GM19025 (cell line): ENCODE measurements at regions not wholly inside any gene's neighbourhood (a gene's known extent, or its start where the extent isn't known, plus 50 kb on each side); places are given as distances from the start of the nearest gene placed in this dataset.

Source experiments
- ATAC-seq: cut with Tn5 transposase; IDR thresholded peaks from one replicate; pipeline ENCODE4 v1.9.1; 2021; ENCODE audit warnings: mild to moderate bottlenecking, low read depth, moderate library complexity; ENCODE audit not compliant: unreplicated experiment

DNA sequence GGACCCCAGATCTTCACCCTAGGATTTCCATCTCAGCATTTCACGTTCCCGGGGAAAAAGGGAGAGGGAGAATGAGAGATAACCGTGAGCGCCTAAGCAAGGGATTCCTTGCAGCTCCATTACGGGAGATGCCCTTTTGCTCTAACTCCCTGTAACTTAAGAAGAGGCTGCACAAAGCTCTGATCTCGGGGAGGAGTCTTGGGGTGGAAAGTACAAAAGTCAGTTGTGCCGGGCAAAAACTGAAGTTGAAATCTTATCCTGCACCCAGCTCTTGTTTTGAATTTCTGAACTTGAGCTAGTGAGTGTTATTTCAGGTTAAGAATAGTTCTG lies 256.4 kb upstream of the SOX21 start:
- ATAC-seq: no peak

DNA sequence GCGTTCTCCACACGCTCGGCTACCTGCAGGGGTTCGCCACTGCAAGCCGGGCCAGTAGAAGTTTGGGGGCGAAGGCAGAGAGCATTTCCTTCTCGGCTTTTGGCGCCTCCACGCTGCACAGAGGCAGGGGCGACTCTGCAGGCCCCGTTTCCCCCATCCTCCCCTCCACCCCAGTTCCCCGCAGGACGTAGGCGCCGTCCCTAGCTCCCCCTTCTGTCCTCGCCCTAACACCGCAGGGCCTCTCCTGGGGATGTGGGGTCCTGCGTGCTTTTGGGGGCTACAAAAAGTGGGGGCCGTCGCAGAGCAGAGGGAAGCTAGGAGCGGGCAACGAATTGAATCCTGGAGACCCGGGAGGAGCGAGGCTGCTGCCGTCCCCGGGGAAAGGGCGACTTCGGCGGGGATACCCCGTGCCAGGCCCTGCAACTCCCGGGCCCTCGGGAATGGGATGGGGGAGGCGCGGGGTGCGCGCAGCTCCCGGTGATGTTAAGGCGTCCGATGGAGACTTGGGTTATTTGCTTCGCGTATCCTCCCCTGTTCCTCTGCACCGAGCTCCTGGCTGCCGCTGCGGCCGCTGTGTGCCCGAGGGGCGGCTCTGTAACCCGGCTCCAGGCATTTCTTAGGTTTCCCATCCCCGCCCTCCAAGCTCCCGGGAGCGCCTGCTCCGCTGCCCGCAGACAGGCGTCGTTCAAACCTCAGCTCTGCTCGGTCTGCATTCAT lies 255.9 kb upstream of the SOX21 start:
- ATAC-seq: no peak

DNA sequence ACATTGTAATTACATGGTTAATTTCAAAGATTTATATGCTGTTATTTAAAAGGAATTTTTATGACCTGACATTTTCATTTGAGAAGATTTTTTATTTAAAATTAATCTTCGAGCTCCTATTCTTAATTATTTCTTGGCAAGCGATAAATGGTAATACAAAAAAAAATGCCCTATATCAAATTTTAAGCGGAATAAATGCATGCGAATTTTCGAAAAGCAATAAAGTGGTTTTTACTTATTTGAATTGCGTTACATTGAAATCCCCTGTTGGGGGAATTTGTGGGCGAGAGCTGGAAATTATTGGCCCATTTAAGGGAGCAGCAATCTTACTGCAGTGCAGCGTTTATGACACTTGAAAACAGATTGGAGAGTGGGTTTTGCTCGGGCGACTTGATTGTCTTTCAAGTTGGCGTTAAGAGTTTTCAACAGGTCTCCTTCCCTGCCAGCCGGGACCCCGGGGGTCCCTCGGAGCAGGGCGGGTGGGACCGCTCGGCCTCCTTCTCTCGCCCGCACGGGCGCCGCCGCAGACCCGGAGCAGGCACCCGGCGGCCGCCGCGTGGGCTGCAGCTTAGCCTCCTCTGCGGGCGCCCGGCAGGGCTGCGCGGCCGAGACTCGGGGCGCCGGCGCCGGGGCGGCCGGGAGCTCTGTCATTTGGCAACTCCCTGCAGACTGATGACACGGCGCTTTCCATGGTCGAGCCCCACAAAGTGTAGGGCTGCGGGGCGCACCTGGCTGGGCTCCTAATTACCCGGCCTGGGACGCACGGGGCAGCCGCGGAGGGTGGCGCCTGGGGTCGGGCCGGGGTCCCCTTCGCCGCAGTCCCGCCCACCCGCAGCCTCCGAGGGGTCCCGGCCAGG lies 255.1 kb upstream of the SOX21 start:
- no peak for ATAC-seq

DNA sequence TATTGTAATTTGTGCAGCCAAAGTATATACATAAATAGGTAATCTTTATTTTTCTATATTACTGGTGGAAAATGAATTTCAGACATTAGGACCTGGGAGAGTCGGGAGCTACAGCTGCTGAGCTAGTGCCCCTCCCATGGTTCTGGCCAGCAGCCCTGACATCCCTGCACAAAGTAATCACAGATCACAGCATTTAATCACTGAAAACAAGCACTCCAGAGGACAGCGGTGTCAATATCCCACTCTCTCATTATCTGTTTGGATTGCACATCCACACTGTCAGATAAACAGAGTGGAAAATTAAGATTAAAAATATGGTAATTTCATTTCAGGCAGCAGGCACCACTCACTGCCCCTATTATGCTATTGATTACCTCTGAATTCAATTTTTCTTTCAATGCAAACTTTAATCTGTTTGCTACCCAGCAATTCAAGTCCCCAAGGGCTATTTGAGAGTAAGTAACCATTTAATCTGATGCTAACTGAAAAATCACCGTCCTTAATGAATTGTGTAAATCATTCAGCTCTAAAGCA lies 254.1 kb upstream of the SOX21 start:
- ATAC-seq: no peak

DNA sequence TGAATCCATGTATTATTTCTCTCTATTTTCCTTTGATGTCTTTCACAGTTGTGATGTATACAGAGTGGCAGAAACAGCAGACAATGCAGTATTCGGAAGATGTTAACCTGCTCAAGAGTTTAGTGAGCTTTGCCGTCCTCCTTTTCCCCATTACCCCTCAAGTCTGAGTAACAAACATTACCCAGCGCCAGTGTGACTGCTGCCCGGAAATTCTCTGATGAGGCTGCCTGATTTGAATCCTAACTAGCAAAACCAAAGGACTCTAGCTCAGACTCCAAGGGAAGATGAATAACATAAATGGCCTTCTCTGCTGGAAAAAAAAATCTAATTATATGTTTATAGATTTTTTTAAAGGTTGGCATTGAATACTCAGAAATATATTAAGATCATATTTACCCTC lies 247.3 kb upstream of the SOX21 start:
- no peak for ATAC-seq

DNA sequence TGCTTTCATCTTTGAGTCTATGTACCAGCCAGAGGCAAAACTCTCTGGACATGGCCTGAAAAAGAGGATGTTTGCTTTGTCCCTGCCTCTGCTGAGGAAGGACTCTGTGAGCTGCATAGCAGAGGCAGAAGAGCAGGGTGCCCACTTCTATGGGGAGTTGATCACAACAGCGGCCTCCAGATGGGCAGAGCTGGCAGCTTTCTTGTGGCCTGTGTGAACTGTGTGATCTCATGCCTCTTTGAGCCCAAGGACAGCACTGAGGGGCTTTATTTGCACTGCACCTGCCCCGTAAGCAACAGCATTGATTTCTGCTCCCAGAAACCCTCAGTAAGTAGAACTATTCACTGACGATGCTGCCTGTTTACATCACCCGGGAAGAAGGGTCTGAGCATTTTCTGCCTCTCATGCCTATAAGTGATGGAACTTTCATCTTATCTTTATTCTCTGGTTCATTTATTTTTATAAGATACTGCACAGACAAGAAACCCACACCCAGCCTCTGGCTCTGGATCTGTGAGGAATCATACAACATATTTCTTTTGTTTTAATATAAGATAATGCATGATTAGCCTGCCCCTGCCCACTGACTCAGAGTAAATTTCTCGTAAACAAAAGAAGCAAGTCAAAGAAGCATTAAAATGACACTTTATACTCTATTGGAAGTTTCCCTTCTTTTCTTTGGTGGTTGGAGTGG lies 244.2 kb upstream of the SOX21 start:
- ATAC-seq: no peak

DNA sequence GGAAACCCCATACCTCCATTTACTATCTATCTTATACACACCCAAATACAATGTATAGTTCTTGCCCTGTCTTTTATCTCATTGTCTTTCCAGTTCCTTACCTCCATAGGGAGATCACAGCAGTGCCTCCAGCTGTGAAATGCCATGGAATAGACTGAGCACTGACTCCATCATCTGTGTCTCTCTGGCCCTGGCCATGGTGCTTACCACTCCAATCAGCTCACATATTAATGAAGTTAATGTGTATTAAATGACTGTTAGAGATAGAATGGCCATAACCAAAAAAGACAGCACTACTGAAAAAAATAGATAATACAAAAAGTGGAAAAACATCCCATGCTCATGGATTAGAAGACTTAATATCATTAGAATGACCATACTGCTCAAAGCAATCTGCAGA lies 240.4 kb upstream of the SOX21 start:
- no peak for ATAC-seq

DNA sequence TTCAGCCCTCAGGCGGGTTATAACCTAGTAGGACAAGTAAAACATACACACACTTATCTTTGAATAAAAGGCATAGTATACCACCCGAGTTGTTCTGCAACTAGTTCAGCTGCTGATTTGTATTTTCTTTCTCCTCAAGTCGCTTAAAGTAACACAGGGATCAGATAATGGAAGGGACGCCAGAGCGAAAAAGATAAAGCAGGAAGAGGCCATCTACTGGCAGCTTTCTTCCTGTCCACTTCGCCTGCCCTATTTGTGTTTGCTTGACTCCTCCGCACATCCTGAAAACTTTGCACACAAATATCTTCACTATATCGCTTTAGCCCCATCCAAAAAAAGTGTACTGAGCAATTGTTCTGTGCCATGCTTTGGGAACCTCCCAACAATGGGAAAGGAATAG lies 238.0 kb upstream of the SOX21 start:
- no peak for ATAC-seq

DNA sequence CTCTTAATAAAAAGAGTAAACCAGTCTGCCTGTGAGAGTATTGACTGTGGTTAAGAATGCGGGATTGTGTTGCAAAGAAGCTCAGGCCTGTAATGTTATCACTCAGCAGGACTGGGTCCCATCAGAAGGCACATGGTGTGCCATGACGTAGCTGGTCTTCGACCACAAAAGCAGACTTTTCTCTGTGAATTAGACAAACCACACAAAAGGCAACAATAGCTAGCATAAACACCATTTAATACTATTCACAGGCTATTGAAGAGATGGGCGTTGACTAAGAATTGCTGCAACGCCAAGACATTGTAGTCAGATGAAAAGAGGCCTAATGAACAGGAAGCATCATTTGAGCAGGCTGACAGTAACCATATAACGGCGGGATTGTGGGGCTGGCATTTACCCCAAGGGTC lies 235.6 kb upstream of the SOX21 start:
- ATAC-seq: no peak

DNA sequence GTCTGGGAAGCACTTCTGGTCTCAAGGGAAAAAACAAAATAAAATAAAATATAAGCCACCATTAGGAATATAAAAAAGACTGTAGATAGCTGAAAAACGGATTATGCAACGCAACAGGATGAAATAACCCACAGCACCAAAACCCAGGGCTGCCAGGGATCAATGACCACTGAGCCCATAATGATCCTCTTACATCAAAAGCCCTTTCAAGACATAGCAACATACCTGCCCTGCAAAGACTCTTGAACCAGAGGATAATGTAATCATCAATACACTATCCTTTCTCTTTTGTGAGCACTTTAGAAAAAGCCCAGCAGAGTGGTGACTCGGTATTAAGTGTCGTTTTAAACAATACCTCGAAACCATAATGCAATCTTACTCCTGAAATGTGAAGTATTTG lies 235.0 kb upstream of the SOX21 start:
- ATAC-seq: no peak

DNA sequence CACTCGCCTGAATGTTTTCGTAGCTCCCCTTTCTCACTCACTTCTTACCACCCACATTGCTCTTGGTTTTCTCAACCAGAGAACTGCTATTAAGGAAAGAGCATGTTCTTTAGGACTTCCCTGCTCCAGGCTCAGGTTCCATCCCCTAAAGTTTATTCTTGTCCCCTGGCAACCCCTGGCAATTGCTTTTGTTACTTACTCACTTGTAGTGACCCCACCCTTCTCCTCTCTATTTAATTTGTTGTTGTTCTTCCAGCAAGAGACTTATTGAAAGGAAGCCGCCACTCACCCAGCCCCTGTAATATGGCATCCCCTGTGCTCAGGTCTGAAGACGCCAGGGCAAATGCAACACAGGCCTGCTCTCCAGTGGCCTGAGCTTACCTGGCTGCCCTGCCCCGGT lies 233.7 kb upstream of the SOX21 start:
- ATAC-seq: no peak

DNA sequence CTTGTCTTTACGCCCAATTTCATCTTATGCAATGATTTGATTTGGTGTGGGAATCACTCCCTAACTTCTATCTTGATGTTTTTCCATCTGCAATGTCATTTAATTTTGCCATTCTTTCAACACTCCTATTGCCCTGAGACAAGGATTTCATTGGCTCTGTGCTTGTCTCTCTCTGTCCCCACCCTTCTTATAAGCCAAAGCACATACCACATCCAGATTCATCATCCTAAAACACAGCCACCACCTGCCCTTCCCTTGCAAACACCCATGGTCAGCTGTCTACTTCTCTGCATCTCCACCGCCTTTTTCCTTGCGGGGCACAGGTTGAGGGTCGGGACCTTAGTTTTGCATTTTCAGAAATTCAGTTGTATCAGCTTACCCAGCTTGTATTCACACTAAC lies 225.8 kb upstream of the SOX21 start:
- ATAC-seq: no peak

DNA sequence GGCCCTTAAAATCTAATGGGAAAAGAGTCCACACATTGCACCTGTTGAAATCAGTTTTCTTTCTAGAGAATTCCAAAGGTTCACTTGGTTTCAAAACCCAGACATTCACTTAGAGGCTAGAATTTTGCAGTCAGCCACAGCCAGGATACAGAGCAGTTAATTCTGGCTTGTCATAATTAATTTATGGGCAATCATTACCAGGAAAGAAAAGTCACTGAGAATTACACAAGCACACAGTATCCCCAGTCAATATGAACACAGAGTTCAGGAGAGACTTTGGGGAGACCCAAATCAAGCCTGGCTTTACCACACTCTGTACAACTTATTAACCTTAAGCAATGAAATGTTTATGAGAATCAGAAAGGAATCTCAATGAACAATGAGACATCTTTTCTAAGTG lies 224.3 kb upstream of the SOX21 start:
- ATAC-seq: no peak

DNA sequence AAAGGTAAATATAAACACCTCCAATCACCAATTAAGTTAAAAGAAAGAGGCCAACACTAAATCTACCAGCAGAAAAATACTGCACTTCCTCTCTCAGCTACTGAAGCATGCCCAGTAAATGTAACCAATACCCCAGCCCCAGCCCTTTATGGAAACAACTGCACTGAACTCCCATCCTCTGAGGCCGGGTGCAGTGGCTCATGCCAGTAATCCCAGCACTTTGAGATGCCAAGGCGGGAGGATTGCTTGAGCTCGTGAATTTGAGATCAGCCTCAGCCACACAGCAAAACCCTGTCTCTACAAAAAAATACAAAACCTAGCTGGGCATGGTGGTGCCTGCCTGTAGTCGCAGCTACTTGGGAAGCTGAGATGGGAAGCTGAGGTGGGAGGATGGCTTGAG lies 221.6 kb upstream of the SOX21 start:
- ATAC-seq: no peak

DNA sequence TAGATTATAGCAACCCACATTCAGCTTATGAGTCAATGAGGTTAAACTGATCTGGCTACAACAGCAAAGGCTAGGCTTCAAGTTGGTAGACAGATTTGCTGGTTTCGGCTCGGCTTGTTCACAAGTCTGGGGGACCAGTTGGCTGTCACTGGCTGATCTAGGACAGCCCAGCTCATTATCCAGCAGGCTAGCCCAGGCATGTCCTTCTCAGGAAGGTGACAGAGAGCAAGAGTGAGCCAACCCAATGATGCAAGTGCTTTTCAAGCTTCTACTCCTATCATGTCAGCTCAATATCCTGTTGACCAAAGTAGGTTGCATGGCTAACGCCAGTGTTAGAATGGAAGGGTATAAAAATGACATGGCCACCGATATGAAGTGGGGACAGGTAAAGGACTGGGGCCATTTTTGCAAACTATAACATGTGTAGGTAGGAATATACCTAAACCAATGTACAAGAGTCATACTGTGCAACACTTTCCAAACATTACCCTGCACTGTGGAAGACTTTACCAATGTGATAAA lies 220.9 kb upstream of the SOX21 start:
- ATAC-seq: no peak

DNA sequence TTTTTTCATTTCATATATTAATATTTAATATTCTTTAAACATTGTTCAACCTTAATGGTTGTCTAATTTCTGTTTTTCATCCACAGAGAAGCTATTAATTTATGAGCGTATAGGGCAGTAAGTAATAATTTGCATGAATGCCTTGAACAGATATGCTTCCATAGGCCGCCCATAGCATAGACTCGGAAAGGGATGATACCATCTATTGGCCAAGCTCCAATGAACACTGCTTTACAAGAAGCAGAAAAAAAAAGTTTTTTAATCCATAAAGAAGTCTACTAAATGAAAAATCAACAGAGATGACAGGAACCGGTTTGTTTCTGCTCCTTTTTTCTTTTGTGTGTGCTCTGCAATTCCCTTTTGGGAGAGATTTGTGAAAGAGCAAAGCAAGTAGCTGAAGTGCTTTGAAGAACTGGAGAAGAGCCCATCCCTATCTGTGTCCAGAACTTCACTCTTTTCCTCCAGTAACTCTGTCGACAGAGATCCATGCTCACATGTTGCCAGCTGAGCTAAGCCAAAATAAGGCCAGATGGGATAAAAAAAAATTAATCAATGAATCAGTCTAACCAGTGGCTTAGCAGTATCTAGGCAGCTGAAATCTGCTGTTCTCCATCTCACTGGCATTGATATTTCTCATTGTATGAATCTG lies 215.9 kb upstream of the SOX21 start:
- ATAC-seq: no peak

DNA sequence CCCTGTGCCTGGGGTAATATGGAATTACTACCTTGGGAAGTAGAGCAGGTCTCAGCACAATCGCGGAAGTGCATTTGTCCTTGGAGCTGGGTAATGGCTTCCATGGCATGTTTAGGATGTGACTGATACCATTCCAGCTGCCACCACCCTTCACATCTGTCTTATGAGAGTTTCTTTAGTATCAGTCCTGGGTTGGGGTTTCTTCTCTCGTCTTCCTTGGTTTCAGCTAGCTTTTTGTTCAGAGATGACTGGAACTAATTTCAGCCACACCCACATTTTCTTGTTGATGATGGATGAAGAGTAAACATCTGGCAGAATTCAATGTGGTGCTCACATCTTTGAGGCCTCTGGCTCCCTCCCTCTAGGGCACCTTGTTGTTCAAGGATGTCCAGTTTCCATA lies 212.9 kb upstream of the SOX21 start:
- no peak for ATAC-seq

DNA sequence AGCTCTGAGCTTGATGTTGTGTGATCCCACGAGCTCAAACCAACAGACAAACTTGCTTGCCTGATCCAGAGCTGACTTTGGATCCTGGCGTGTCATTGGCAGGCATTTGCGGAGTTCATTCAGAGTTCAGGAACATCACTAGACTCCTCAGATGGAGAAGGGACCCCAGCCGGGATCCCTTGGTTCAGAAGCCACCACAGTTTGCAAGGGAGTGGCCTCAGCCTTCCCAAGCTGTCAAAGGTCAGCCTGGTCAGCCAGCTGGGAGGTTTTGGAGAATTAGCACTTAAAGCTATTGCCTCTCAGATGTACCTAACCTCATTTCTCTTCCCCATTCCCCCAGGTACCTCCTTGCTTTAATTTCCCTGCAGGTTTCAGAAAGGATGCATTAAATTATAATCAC lies 208.8 kb upstream of the SOX21 start:
- ATAC-seq: no peak

DNA sequence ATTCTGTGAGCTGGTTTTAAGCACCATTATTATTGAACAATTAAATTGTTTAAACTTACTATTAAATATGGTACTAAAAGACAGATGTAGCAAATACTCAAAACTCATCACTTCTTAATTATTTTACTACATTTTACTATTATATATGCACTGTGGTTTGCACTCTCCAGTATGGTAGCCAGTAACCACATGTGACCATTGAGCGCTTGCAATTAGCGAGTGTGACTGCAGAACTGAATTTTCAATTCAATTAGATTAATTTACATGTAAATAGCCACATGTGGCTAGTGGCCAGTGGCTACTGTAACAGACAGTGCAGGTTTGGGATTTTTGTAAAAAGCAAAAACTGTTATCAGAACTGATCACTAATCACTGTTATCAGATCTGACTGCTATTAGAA lies 208.2 kb upstream of the SOX21 start:
- no peak for ATAC-seq

DNA sequence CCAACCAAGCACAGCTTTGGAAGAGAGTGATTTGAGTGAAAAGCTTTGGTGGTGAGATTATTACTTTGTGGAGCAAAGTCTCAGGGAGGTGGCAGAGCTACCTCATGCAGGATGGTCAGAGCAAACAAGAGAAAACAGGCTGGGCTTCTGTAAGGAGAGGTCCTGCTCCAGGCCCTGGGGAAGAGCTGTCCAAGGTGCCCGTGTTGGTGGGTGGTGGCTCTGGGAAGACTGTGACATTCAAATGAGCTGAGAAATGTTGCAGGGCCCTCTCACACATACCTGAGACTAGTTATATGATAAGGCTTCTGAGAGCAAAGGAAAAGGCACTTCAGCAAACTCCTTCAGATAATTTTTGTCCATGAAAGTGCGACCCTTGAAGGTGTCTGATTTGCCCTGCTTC lies 205.5 kb upstream of the SOX21 start:
- no peak for ATAC-seq

DNA sequence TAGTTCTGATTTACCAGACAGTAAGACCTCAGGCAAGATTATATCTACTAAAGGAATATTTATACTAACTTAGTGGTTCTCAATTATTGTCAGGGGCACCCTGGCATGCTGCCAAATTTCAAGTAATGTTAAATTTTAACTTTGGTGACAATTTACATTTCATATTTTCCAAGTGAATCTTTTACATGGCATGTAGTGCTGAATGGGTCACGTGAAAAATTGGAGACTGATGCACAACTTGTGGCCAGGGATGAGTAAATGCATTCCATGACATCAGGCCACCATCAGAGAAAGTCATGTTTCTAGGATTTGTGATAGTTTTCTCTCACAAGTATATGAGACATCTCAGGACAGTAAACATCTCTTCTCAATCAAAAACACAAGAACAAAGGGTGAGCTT lies 202.6 kb upstream of the SOX21 start:
- no peak for ATAC-seq
